ENCODE measurements at regions not wholly inside any gene's neighbourhood (a gene's known extent, or its start where the extent isn't known, plus 50 kb on each side); places are given as distances from the start of the nearest gene placed in this dataset.
"Not testable (repeated sequence)": the region's sequence is repeated elsewhere in the genome, so short reads cannot be mapped to it uniquely, and the experiment has no call there.

GRCh38 chr11:38123673-38124072, 1525.6 kb upstream of the RAG2 start:
- H3K4me3 ChIP-seq (ENCODE audit: insufficient read depth, low read length), result no peak overlapping the region
- H3K79me2 ChIP-seq (ENCODE audit: insufficient read depth, low read length), result no peaks in the 10 kb centered on the region
- H4K20me1 ChIP-seq (ENCODE audit: insufficient read depth, low read length), result no peaks in the 10 kb centered on the region
- DNase-seq (ENCODE audit: insufficient read length, low spot score, missing footprints), result no peak
- H3K27me3 ChIP-seq (ENCODE audit: insufficient read depth, low read length), result no peaks in the 10 kb centered on the region
- no peaks in the 10 kb centered on the region for H3K9me3 ChIP-seq (ENCODE audit: low read depth, low read length)
- no peak for TF ChIP-seq CTCF (IDR thresholded peaks at IDR 0.05; ENCODE audit: extremely low read depth, low read depth, low read length)
- no peak overlapping the region for H3K27ac ChIP-seq (ENCODE audit: low read depth, low read length)
- H3K4me1 ChIP-seq (ENCODE audit: insufficient read depth, low read length), result no peaks in the 10 kb centered on the region
- no peak overlapping the region for H3K4me2 ChIP-seq (ENCODE audit: insufficient read depth, low read length)
- H3K36me3 ChIP-seq (ENCODE audit: insufficient read depth, low read length), result no peaks in the 10 kb centered on the region
- H2AFZ ChIP-seq (ENCODE audit: low read length), result no peak overlapping the region

DNA sequence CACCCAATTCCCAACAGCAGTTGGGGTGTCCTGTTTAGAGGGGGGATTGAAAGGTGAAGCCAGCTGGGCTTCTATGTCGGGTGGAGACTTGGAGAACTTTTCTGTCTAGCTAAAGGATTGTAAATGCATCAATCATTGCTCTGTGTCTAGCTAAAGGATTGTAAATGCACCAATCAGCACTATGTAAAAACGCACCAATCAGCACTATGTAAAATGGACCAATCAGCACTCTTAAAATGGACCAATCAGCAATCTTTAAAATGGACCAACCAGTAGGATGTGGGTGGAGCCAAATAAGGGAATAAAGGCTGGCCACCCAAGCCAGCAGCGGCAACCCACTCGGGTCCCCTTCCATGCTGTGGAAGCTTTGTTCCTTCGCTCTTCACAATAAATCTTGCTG, 1518.6 kb upstream of the RAG2 start:
- not testable (repeated sequence) for DNase-seq (ENCODE audit: insufficient read length, low spot score, missing footprints)

GRCh38 chr11:38115381-38115780, 1517.3 kb upstream of the RAG2 start:
- not testable (repeated sequence) for H3K27ac ChIP-seq (ENCODE audit: low read depth, low read length); H3K36me3 ChIP-seq (ENCODE audit: insufficient read depth, low read length); H3K9me3 ChIP-seq (ENCODE audit: low read depth, low read length); H3K4me2 ChIP-seq (ENCODE audit: insufficient read depth, low read length); H4K20me1 ChIP-seq (ENCODE audit: insufficient read depth, low read length); H2AFZ ChIP-seq (ENCODE audit: low read length); H3K4me3 ChIP-seq (ENCODE audit: insufficient read depth, low read length); H3K27me3 ChIP-seq (ENCODE audit: insufficient read depth, low read length); DNase-seq (ENCODE audit: insufficient read length, low spot score, missing footprints); H3K79me2 ChIP-seq (ENCODE audit: insufficient read depth, low read length); H3K4me1 ChIP-seq (ENCODE audit: insufficient read depth, low read length)

More for the DNA sequence above, 1518.6 kb upstream of the RAG2 start:
- not testable (repeated sequence) for H3K4me2 ChIP-seq (ENCODE audit: insufficient read depth, low read length); H3K9me3 ChIP-seq (ENCODE audit: low read depth, low read length); H2AFZ ChIP-seq (ENCODE audit: low read length); H4K20me1 ChIP-seq (ENCODE audit: insufficient read depth, low read length); H3K27me3 ChIP-seq (ENCODE audit: insufficient read depth, low read length); H3K4me1 ChIP-seq (ENCODE audit: insufficient read depth, low read length); H3K36me3 ChIP-seq (ENCODE audit: insufficient read depth, low read length); H3K4me3 ChIP-seq (ENCODE audit: insufficient read depth, low read length); H3K27ac ChIP-seq (ENCODE audit: low read depth, low read length); H3K79me2 ChIP-seq (ENCODE audit: insufficient read depth, low read length)

GRCh38 chr11:38100836-38101462, 1502.9 kb upstream of the RAG2 start:
- Histone ChIP-seq H3K27me3 (ENCODE audit: insufficient read depth, low read length) (no peaks in the 10 kb centered on the region), H3K9me3 (ENCODE audit: low read depth, low read length) (no peaks in the 10 kb centered on the region), H3K36me3 (ENCODE audit: insufficient read depth, low read length) (no peaks in the 10 kb centered on the region), H3K27ac (ENCODE audit: low read depth, low read length) (no peak overlapping the region), H3K4me2 (ENCODE audit: insufficient read depth, low read length) (no peak overlapping the region), H3K4me3 (ENCODE audit: insufficient read depth, low read length) (no peak overlapping the region), H4K20me1 (ENCODE audit: insufficient read depth, low read length) (no peaks in the 10 kb centered on the region), H2AFZ (ENCODE audit: low read length) (no peak overlapping the region), H3K4me1 (ENCODE audit: insufficient read depth, low read length) (no peaks in the 10 kb centered on the region), H3K79me2 (ENCODE audit: insufficient read depth, low read length) (no peaks in the 10 kb centered on the region)
- TF ChIP-seq CTCF (IDR thresholded peaks at IDR 0.05; ENCODE audit: extremely low read depth, low read depth, low read length), result no peak
- no peak for DNase-seq (ENCODE audit: insufficient read length, low spot score, missing footprints)

GRCh38 chr11:38095268-38095667, 1497.2 kb upstream of the RAG2 start:
- no peak overlapping the region for H3K4me2 ChIP-seq (ENCODE audit: insufficient read depth, low read length)
- no peaks in the 10 kb centered on the region for H3K4me1 ChIP-seq (ENCODE audit: insufficient read depth, low read length)
- no peaks in the 10 kb centered on the region for H4K20me1 ChIP-seq (ENCODE audit: insufficient read depth, low read length)
- H2AFZ ChIP-seq (ENCODE audit: low read length), result no peak overlapping the region
- no peaks in the 10 kb centered on the region for H3K36me3 ChIP-seq (ENCODE audit: insufficient read depth, low read length)
- no peaks in the 10 kb centered on the region for H3K9me3 ChIP-seq (ENCODE audit: low read depth, low read length)
- no peak for TF ChIP-seq CTCF (IDR thresholded peaks at IDR 0.05; ENCODE audit: extremely low read depth, low read depth, low read length)
- H3K79me2 ChIP-seq (ENCODE audit: insufficient read depth, low read length), result no peaks in the 10 kb centered on the region
- H3K27ac ChIP-seq (ENCODE audit: low read depth, low read length), result no peak overlapping the region
- H3K27me3 ChIP-seq (ENCODE audit: insufficient read depth, low read length), result no peaks in the 10 kb centered on the region
- H3K4me3 ChIP-seq (ENCODE audit: insufficient read depth, low read length), result no peak overlapping the region
- DNase-seq (ENCODE audit: insufficient read length, low spot score, missing footprints), result no peak

All from osteoblast (primary cell).